ENCODE measurements at regions not wholly inside any gene's neighbourhood (a gene's known extent, or its start where the extent isn't known, plus 50 kb on each side); places are given as distances from the start of the nearest gene placed in this dataset.
"Not testable (repeated sequence)": the region's sequence is repeated elsewhere in the genome, so short reads cannot be mapped to it uniquely, and the experiment has no call there.

DNA sequence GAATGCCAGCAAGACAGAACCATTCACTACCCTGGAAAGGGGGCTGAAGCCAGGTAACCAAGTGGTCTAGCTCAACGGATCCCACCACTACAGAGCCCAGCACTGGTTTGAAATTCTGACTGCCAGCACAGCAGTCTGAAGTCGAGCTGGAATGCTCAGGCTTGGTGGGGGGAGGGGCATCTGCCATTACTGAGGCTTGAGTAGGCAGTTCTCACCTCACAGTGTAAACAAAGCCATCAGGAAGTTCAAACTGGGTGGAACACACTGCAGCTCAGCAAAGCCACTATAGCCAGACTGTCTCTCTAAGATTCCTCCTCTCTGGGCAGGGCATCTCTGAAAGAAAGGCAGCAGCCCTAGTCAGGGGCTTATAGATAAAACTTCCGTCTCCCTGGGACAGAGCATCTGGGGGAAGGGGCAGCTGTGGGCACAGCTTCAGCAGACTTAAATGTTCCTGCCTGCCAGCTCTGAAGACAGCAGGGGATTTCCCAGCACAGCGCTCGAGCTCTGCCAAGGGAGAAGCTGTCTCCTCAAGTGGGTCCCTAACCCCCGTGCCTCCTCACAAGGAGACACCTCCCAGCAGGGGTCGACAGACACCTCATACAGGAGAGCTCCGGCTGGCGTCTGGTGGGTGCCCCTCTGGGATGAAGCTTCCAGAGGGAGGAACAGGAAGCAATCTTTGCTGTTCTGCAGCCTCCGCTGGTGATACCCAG lies 188.1 kb upstream of the EDNRA start:
- FAIRE-seq; H2BK12ac ChIP-seq (ENCODE audit: low read depth, low read length); H3K4me1 ChIP-seq (replicated peaks in 1 of 4; ENCODE audit: control insufficient read depth in 3 of 4, insufficient read depth in 4 of 4, low read length in 3 of 4); H3K79me2 ChIP-seq (ENCODE audit: control insufficient read depth in 1 of 2, insufficient read depth in 2 of 2, low read length in 2 of 2); H4K5ac ChIP-seq (ENCODE audit: insufficient read length, low read depth, low read length); H4K8ac ChIP-seq (ENCODE audit: extremely low read depth, insufficient read depth, low read length); H3K9me3 ChIP-seq (ENCODE audit: insufficient read depth in 2 of 2, low read depth in 1 of 2, low read length in 1 of 2); H3K27me3 ChIP-seq (replicated peaks in 1 of 4; ENCODE audit: control insufficient read depth in 3 of 4, extremely low read depth in 1 of 4, insufficient read depth in 3 of 4, low read length in 3 of 4); H4K20me1 ChIP-seq (replicated peaks in 1 of 2; ENCODE audit: control insufficient read depth in 1 of 2, insufficient read depth in 2 of 2, low read length in 2 of 2); H3K4me2 ChIP-seq (ENCODE audit: insufficient read depth in 1 of 2, low read depth in 2 of 2, low read length in 2 of 2); H2AK5ac ChIP-seq (ENCODE audit: low read depth, low read length); H2BK120ac ChIP-seq (replicated peaks; ENCODE audit: low read depth, low read length); H4K91ac ChIP-seq (replicated peaks; ENCODE audit: insufficient read length, low read length); H3K18ac ChIP-seq (ENCODE audit: extremely low read depth, low read length); H3K36me3 ChIP-seq (ENCODE audit: control insufficient read depth in 2 of 4, insufficient read depth in 4 of 4, low read length in 3 of 4); H3K9ac ChIP-seq (replicated peaks in 1 of 4; ENCODE audit: extremely low read depth in 1 of 4, low read depth in 3 of 4, low read length in 3 of 4); H3K23me2 ChIP-seq (ENCODE audit: low read depth, low read length); H3K14ac ChIP-seq (ENCODE audit: insufficient read length); CTCF ChIA-PET (ENCODE audit: partially characterized antibody); H3K56ac ChIP-seq (replicated peaks; ENCODE audit: insufficient read length, low read depth, low read length); POLR2A ChIA-PET (ENCODE audit: partially characterized antibody); H3K4ac ChIP-seq (replicated peaks; ENCODE audit: insufficient read length, low read depth, low read length); H3K4me3 ChIP-seq (ENCODE audit: extremely low read depth in 1 of 4, insufficient read depth in 2 of 4, low read depth in 3 of 4, low read length in 4 of 4); H3K79me1 ChIP-seq (ENCODE audit: low read depth, low read length); H3K27ac ChIP-seq (ENCODE audit: low read depth, low read length); H2AFZ ChIP-seq (ENCODE audit: low read length); H2BK15ac ChIP-seq (ENCODE audit: low read length); H2BK20ac ChIP-seq (ENCODE audit: low read length); H2BK5ac ChIP-seq (ENCODE audit: low read depth, low read length); H3K23ac ChIP-seq (ENCODE audit: insufficient read length): not testable (repeated sequence)
- peak; percentile 62; the same call in 1 of the 2 replicates for TF ChIP-seq SP1 (IDR thresholded peaks at IDR 0.05; ENCODE audit: low read depth, low read length)
- TF ChIP-seq ASH2L (IDR thresholded peaks at IDR 0.05; ENCODE audit: low read length) = peak; percentile 41
- peak in 1 of 2 experiments; percentile 51 for DNase-seq (ENCODE audit: low read depth in 1 of 2, low spot score in 2 of 2)
- whole genome bisulfite sequencing, 2 experiments (ENCODE audit: extremely low coverage in 1 of 2, insufficient coverage in 1 of 2, insufficient read length in 1 of 2, insufficient replicate concordance in 2 of 2, low coverage in 1 of 2, low lambda C conversion rate in 2 of 2, missing lambda C conversion rate in 1 of 2) = 79% methylated on average over 10 of the region's 10 CpGs; no CpG with 5 or more reads in 1 of the 2 experiments

DNA sequence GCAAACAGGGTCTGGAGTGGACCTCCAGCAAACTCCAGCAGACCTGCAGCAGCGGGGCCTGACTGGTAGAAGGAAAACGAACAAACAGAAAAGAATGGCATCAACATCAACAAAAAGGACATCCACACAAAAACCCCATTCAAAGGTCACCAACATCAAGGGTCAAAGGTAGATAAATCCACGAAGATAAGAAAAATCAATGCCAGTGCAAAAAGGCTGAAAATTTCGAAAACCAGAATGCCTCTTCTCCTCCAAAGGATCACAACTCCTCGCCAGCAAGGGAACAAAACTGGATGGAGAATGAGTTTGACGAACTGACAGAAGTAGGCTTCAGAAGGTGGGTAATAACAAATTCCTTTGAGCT lies 187.6 kb upstream of the EDNRA start:
- POLR2A ChIA-PET (ENCODE audit: partially characterized antibody); H3K9ac ChIP-seq (replicated peaks in 1 of 4; ENCODE audit: extremely low read depth in 1 of 4, low read depth in 3 of 4, low read length in 3 of 4); H3K9me3 ChIP-seq (ENCODE audit: insufficient read depth in 2 of 2, low read depth in 1 of 2, low read length in 1 of 2); H2BK120ac ChIP-seq (replicated peaks; ENCODE audit: low read depth, low read length); H3K27me3 ChIP-seq (replicated peaks in 1 of 4; ENCODE audit: control insufficient read depth in 3 of 4, extremely low read depth in 1 of 4, insufficient read depth in 3 of 4, low read length in 3 of 4); H4K20me1 ChIP-seq (replicated peaks in 1 of 2; ENCODE audit: control insufficient read depth in 1 of 2, insufficient read depth in 2 of 2, low read length in 2 of 2); H3K36me3 ChIP-seq (ENCODE audit: control insufficient read depth in 2 of 4, insufficient read depth in 4 of 4, low read length in 3 of 4); FAIRE-seq; H2BK5ac ChIP-seq (ENCODE audit: low read depth, low read length); H3K4me3 ChIP-seq (ENCODE audit: extremely low read depth in 1 of 4, insufficient read depth in 2 of 4, low read depth in 3 of 4, low read length in 4 of 4); H2BK20ac ChIP-seq (ENCODE audit: low read length); H3K4me1 ChIP-seq (replicated peaks in 1 of 4; ENCODE audit: control insufficient read depth in 3 of 4, insufficient read depth in 4 of 4, low read length in 3 of 4); H3K23ac ChIP-seq (ENCODE audit: insufficient read length); H3K4ac ChIP-seq (replicated peaks; ENCODE audit: insufficient read length, low read depth, low read length); H4K91ac ChIP-seq (replicated peaks; ENCODE audit: insufficient read length, low read length); H3K14ac ChIP-seq (ENCODE audit: insufficient read length); H2AK5ac ChIP-seq (ENCODE audit: low read depth, low read length); H4K8ac ChIP-seq (ENCODE audit: extremely low read depth, insufficient read depth, low read length); H3K18ac ChIP-seq (ENCODE audit: extremely low read depth, low read length); H4K5ac ChIP-seq (ENCODE audit: insufficient read length, low read depth, low read length); DNase-seq (ENCODE audit: low read depth in 1 of 2, low spot score in 2 of 2); H2AFZ ChIP-seq (ENCODE audit: low read length); H3K23me2 ChIP-seq (ENCODE audit: low read depth, low read length); H3K4me2 ChIP-seq (ENCODE audit: insufficient read depth in 1 of 2, low read depth in 2 of 2, low read length in 2 of 2); H3K79me1 ChIP-seq (ENCODE audit: low read depth, low read length); CTCF ChIA-PET (ENCODE audit: partially characterized antibody); H3K27ac ChIP-seq (ENCODE audit: low read depth, low read length); H2BK12ac ChIP-seq (ENCODE audit: low read depth, low read length); H2BK15ac ChIP-seq (ENCODE audit: low read length); H3K79me2 ChIP-seq (ENCODE audit: control insufficient read depth in 1 of 2, insufficient read depth in 2 of 2, low read length in 2 of 2); H3K56ac ChIP-seq (replicated peaks; ENCODE audit: insufficient read length, low read depth, low read length): not testable (repeated sequence)
- WGBS, 2 experiments (ENCODE audit: extremely low coverage in 1 of 2, insufficient coverage in 1 of 2, insufficient read length in 1 of 2, insufficient replicate concordance in 2 of 2, low coverage in 1 of 2, low lambda C conversion rate in 2 of 2, missing lambda C conversion rate in 1 of 2) = 92% methylated on average over 6 of the region's 6 CpGs; no CpG with 5 or more reads in 1 of the 2 experiments
